HG03521 (cell line): ENCODE measurements at regions not wholly inside any gene's neighbourhood (a gene's known extent, or its start where the extent isn't known, plus 50 kb on each side); places are given as distances from the start of the nearest gene placed in this dataset.

Experiments used
- ATAC-seq: cut with Tn5 transposase; IDR thresholded peaks from one replicate; pipeline ENCODE4 v1.9.1; 2021; ENCODE audit warnings: mild to moderate bottlenecking, moderate library complexity; ENCODE audit not compliant: unreplicated experiment

- no peak for ATAC-seq
Measured at GRCh38 chr6:144646093-144647056, 361.2 kb downstream of the UTRN start.

GRCh38 chr6:144647406-144647964 lies 362.4 kb downstream of the UTRN start:
- ATAC-seq = no peak

- ATAC-seq = no peak
Measured at GRCh38 chr6:144647971-144648651, 363.0 kb downstream of the UTRN start.

GRCh38 chr6:144649085-144649484 lies 363.9 kb downstream of the UTRN start:
- no peak for ATAC-seq

- no peak for ATAC-seq
Measured at GRCh38 chr6:144651234-144651633, 366.1 kb downstream of the UTRN start.

GRCh38 chr6:144652292-144652891 lies 367.3 kb downstream of the UTRN start:
- no peak for ATAC-seq

- ATAC-seq = peak; percentile 81
Measured at GRCh38 chr6:144653885-144654505, 368.9 kb downstream of the UTRN start.

- ATAC-seq = no peak
Measured at GRCh38 chr6:144654506-144654905, 369.4 kb downstream of the UTRN start.

- ATAC-seq = no peak
Measured at GRCh38 chr6:144655376-144655775, 370.2 kb downstream of the UTRN start.

GRCh38 chr6:144657691-144658090 lies 372.6 kb downstream of the UTRN start:
- no peak for ATAC-seq

- ATAC-seq = peak; percentile 92
Measured at GRCh38 chr6:144659202-144660182, 374.4 kb downstream of the UTRN start.

- ATAC-seq = no peak
Measured at GRCh38 chr6:144660561-144661115, 375.5 kb downstream of the UTRN start.

GRCh38 chr6:144661116-144661806 lies 376.1 kb downstream of the UTRN start:
- no peak for ATAC-seq

- ATAC-seq = no peak
Measured at GRCh38 chr6:144662812-144663365, 377.8 kb downstream of the UTRN start.

- no peak for ATAC-seq
Measured at GRCh38 chr6:144664281-144664680, 379.1 kb downstream of the UTRN start.

GRCh38 chr6:144664947-144665346 lies 379.8 kb downstream of the UTRN start:
- ATAC-seq = no peak

GRCh38 chr6:144665932-144666450 lies 380.9 kb downstream of the UTRN start:
- ATAC-seq = no peak

- ATAC-seq = no peak
Measured at GRCh38 chr6:144666781-144667180, 381.6 kb downstream of the UTRN start.
